ENCODE measurements at regions not wholly inside any gene's neighbourhood (a gene's known extent, or its start where the extent isn't known, plus 50 kb on each side); places are given as distances from the start of the nearest gene placed in this dataset.

GRCh38 chr3:194040516-194041273, 95.3 kb upstream of the HES1 start:
- 76 to 82% methylated on average over 15 of the region's 15 CpGs for WGBS, 2 donors
- no peak for TF ChIP-seq POLR2A (IDR thresholded peaks at IDR 0.05)
- no peak for TF ChIP-seq CTCF (IDR thresholded peaks at IDR 0.05)
- DNase-seq, result no peak
- H3K4me3 ChIP-seq, result no peak overlapping the region
- intact Hi-C loops (cut with DNase I; ENCODE audit: low total_unique reads), result no loop called here
- no peaks in the 10 kb centered on the region for H3K27me3 ChIP-seq
- no peaks in the 10 kb centered on the region for H3K36me3 ChIP-seq (ENCODE audit: low read depth, missing control alignments)
- H3K4me1 ChIP-seq, result no peaks in the 10 kb centered on the region
- H3K9me3 ChIP-seq, result no peaks in the 10 kb centered on the region
- no peak overlapping the region for H3K27ac ChIP-seq

GRCh38 chr3:194042927-194043326, 93.0 kb upstream of the HES1 start:
- Histone ChIP-seq H3K9me3 (no peaks in the 10 kb centered on the region), H3K27ac (no peak overlapping the region), H3K4me3 (no peak overlapping the region), H3K36me3 (ENCODE audit: low read depth, missing control alignments) (no peaks in the 10 kb centered on the region), H3K4me1 (no peaks in the 10 kb centered on the region), H3K27me3 (no peaks in the 10 kb centered on the region)
- no peak for TF ChIP-seq POLR2A (IDR thresholded peaks at IDR 0.05)
- no peak for TF ChIP-seq CTCF (IDR thresholded peaks at IDR 0.05)
- WGBS, 2 donors, result 83 to 89% methylated on average over 5 of the region's 5 CpGs
- DNase-seq, result no peak
- intact Hi-C loops (cut with DNase I; ENCODE audit: low total_unique reads), result no loop called here

GRCh38 chr3:194043516-194043915, 92.4 kb upstream of the HES1 start:
- Histone ChIP-seq H3K27ac (no peak overlapping the region), H3K36me3 (ENCODE audit: low read depth, missing control alignments) (no peaks in the 10 kb centered on the region), H3K9me3 (no peaks in the 10 kb centered on the region), H3K27me3 (no peaks in the 10 kb centered on the region), H3K4me3 (no peak overlapping the region), H3K4me1 (no peaks in the 10 kb centered on the region)
- 89 to 95% methylated on average over 3 of the region's 3 CpGs for WGBS, 2 donors
- TF ChIP-seq POLR2A (IDR thresholded peaks at IDR 0.05) (no peak), CTCF (IDR thresholded peaks at IDR 0.05) (no peak)
- intact Hi-C loops (cut with DNase I; ENCODE audit: low total_unique reads), result no loop called here
- DNase-seq, result no peak

- no peak overlapping the region for H3K4me3 ChIP-seq
- intact Hi-C loops (cut with DNase I; ENCODE audit: low total_unique reads), result no loop called here
- H3K27me3 ChIP-seq, result no peaks in the 10 kb centered on the region
- WGBS, 2 donors, result 88 to 100% methylated on average over 1 of the region's 1 CpG
- no peaks in the 10 kb centered on the region for H3K4me1 ChIP-seq
- DNase-seq, result no peak
- H3K9me3 ChIP-seq, result no peaks in the 10 kb centered on the region
- no peak for TF ChIP-seq POLR2A (IDR thresholded peaks at IDR 0.05)
- no peak for TF ChIP-seq CTCF (IDR thresholded peaks at IDR 0.05)
- H3K27ac ChIP-seq, result no peak overlapping the region
- H3K36me3 ChIP-seq (ENCODE audit: low read depth, missing control alignments), result no peaks in the 10 kb centered on the region
Measured at GRCh38 chr3:194045289-194045688, 90.7 kb upstream of the HES1 start.

GRCh38 chr3:194045919-194046318, 90.0 kb upstream of the HES1 start:
- 95 to 100% methylated on average over 2 of the region's 2 CpGs for WGBS, 2 donors
- H3K27ac ChIP-seq, result no peak overlapping the region
- H3K4me3 ChIP-seq, result no peak overlapping the region
- no peaks in the 10 kb centered on the region for H3K4me1 ChIP-seq
- H3K27me3 ChIP-seq, result no peaks in the 10 kb centered on the region
- TF ChIP-seq POLR2A (IDR thresholded peaks at IDR 0.05) (no peak), CTCF (IDR thresholded peaks at IDR 0.05) (no peak)
- H3K9me3 ChIP-seq, result no peaks in the 10 kb centered on the region
- DNase-seq, result no peak
- no peaks in the 10 kb centered on the region for H3K36me3 ChIP-seq (ENCODE audit: low read depth, missing control alignments)
- intact Hi-C loops (cut with DNase I; ENCODE audit: low total_unique reads), result no loop called here
